Right lobe of liver (tissue), 6 donors: ENCODE measurements at regions not wholly inside any gene's neighbourhood (a gene's known extent, or its start where the extent isn't known, plus 50 kb on each side); places are given as distances from the start of the nearest gene placed in this dataset.

ENCODE experiments used
- ATAC-seq, 4 donors: fragments of 200-7000 bp; cut with Tn5 transposase; one replicate each; pipeline ENCODE4 v1.9.1; 2020; ENCODE audit warnings: mild to moderate bottlenecking in 4 of 4, moderate library complexity in 4 of 4
- DNase-seq, 3 donors: peaks; one replicate each; pipeline ENCODE4 v3.0.0-alpha.2; 2020
- H3K27ac ChIP-seq, 3 donors: fragments of 200-600 bp; one replicate each; pipeline ENCODE4 v1.8.0; 2022
- H3K27me3 ChIP-seq, 2 donors: fragments of 200-600 bp; one replicate each; pipeline ENCODE4 v1.8.0; 2022
- H3K36me3 ChIP-seq, 4 donors: fragments of 200-600 bp; sonication (generic) in 1 of 4; one replicate each; pipeline versions ENCODE4 v1.5.1 to v1.8.0; 2017 to 2022; ENCODE audit warnings: control low read depth in 1 of 4
- H3K4me1 ChIP-seq, 4 donors: fragments of 200-600 bp; sonication (generic) in 1 of 4; one replicate each; pipeline versions ENCODE4 v1.5.1 to v1.8.0; 2017 to 2022; ENCODE audit warnings: control low read depth in 1 of 4
- H3K4me3 ChIP-seq, 3 donors: fragments of 200-600 bp; one replicate each; pipeline ENCODE4 v1.8.0; 2022
- H3K9me3 ChIP-seq, 4 donors: fragments of 200-600 bp; sonication (generic) in 1 of 4; one replicate each; pipeline versions ENCODE4 v1.5.1 to v1.8.0; 2017 to 2022; ENCODE audit warnings: control low read depth in 1 of 4
- POLR2A ChIP-seq: fragments of 450-650 bp; IDR thresholded peaks from one replicate; pipeline ENCODE4 v1.6.1; 2017; ENCODE audit warnings: antibody characterized with exemption, mild to moderate bottlenecking
- WGBS: methylation state at CpG from one replicate; pipeline ENCODE4 v1.1.6; 2018; ENCODE audit warnings: low coverage, low lambda C conversion rate; ENCODE audit not compliant: insufficient coverage; ENCODE audit errors: missing lambda C conversion rate; 5-methylcytosine and 5-hydroxymethylcytosine counted together
- intact Hi-C, 2 donors: fragments of 100-400 bp; cut with DNase I; formaldehyde crosslinking; loops; one replicate each; pipeline versions ENCODE4 v1.11.2 to v1.14.1; 2022
- TF ChIP-seq, protein P1 (sequence below), 4 donors: fragments of 200-600 bp in 3 of 4; fragments of 450-650 bp in 1 of 4; IDR thresholded peaks; one replicate each; pipeline versions ENCODE4 v1.5.1 to v1.8.0; 2016 to 2022; ENCODE audit warnings: antibody characterized with exemption in 4 of 4, mild to moderate bottlenecking in 2 of 4
- donor health status: DM: no; HTN: yes; CAD: no.
- donor health status: DM: no; HTN: no; CAD: no.
- donor health status: DM: no; HTN: no; CAD: no.
- donor health status: DM: no; HTN: yes; CAD: no.
- donor health status: DM: no; HTN: yes; CAD: no.

DNA sequence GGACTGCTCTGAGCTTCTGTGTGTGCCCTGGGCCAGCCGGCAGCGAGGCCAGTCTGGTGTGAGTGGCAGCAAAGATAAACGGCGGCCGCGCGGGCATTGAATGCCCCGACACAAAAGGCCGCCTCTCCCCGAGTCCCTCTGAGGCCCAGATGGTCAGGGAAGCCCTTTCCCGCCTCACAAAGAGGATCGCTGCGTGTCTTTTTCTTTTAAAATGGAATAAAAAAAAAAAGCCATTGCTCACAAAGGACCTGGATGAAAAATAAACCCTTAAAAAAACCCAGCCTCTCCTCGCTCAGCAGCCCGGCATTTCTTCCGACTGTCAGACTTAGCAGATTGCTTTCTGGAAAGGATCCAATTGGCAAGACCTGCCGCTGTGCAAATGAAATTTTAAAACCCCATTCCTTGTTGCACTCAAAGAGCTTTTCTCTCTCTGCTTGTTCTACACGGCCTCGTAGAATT lies 578.7 kb downstream of the BCOR start:
- 30% methylated on average over 17 of the region's 19 CpGs for WGBS
- Histone ChIP-seq H3K4me3 (no peak overlapping the region), H3K27me3 (no peaks in the 10 kb centered on the region), H3K4me1 (no peaks in the 10 kb centered on the region), H3K36me3 (no peaks in the 10 kb centered on the region), H3K27ac (no peak overlapping the region), H3K9me3 (no peaks in the 10 kb centered on the region)
- DNase-seq (no peak), ATAC-seq (peak; percentile 30 to 61 (median 46))
- intact Hi-C loops, result no loop called here
- TF ChIP-seq, protein P1, sequence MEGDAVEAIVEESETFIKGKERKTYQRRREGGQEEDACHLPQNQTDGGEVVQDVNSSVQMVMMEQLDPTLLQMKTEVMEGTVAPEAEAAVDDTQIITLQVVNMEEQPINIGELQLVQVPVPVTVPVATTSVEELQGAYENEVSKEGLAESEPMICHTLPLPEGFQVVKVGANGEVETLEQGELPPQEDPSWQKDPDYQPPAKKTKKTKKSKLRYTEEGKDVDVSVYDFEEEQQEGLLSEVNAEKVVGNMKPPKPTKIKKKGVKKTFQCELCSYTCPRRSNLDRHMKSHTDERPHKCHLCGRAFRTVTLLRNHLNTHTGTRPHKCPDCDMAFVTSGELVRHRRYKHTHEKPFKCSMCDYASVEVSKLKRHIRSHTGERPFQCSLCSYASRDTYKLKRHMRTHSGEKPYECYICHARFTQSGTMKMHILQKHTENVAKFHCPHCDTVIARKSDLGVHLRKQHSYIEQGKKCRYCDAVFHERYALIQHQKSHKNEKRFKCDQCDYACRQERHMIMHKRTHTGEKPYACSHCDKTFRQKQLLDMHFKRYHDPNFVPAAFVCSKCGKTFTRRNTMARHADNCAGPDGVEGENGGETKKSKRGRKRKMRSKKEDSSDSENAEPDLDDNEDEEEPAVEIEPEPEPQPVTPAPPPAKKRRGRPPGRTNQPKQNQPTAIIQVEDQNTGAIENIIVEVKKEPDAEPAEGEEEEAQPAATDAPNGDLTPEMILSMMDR (IDR thresholded peaks at IDR 0.05), result no peak
- TF ChIP-seq POLR2A, result no peak

DNA sequence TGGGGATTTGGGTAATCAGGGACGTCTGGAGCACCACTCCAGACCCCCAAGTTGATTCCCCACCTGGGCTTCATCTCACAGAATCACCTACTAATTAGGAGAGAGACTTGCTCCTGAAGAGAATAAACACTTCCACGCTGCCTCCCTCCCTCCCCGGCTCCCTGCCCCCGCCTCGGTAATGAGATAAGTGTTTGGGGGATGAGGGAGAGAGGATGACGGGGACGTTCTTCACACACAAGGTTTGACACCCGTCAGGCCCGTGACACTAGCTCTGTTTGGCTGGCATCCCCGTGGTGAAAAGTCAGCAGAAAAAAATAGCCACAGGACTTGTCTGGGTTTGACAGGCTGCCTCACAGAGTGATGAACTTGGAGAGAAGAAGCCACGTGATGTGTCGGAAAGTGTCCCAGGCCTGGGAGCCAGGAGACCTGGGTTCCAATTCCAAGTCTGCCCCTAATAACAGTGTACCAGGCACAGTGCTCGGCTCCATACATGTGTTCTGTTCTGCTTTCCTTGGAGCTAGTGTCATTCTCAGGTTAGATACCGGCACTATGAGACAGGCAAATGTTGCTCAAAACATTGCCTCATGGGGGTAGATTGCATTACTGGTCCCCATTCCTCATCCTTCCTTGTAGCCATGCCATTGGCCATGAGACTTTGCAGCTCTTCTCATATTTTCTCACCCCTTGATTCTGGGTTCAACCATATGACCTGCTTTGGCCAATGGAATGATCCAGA lies 578.0 kb downstream of the BCOR start:
- Histone ChIP-seq H3K4me1 (no peaks in the 10 kb centered on the region), H3K4me3 (no peak overlapping the region), H3K27ac (no peak overlapping the region), H3K36me3 (no peaks in the 10 kb centered on the region), H3K9me3 (no peaks in the 10 kb centered on the region), H3K27me3 (no peaks in the 10 kb centered on the region)
- ATAC-seq (no peak), DNase-seq (no peak)
- intact Hi-C loops, result no loop called here
- no peak for TF ChIP-seq POLR2A
- TF ChIP-seq, protein P1 (IDR thresholded peaks at IDR 0.05), result no peak
- WGBS, result 36% methylated on average over 13 of the region's 14 CpGs

DNA sequence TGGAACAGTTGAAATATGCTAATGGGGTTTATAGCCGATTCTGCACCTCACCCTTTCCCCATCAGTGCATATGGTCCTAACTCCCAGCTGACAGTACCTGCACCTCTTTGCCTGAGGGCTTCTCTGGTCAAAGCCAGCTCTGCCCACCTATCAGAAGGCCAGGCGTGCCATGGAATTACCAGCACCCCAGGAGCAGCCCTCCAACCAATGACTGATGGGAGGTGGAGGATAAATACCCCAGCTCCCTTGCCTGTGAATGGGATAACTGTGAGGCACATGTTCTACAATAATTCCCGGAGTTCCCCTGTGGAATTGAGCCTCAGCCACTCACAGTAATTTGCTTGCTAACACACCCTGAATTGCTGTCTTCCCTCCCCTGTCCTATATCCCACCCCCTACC lies 572.0 kb downstream of the BCOR start:
- H3K36me3 ChIP-seq, result no peaks in the 10 kb centered on the region
- TF ChIP-seq, protein P1 (IDR thresholded peaks at IDR 0.05), result no peak
- no peak for TF ChIP-seq POLR2A
- no peak for DNase-seq

DNA sequence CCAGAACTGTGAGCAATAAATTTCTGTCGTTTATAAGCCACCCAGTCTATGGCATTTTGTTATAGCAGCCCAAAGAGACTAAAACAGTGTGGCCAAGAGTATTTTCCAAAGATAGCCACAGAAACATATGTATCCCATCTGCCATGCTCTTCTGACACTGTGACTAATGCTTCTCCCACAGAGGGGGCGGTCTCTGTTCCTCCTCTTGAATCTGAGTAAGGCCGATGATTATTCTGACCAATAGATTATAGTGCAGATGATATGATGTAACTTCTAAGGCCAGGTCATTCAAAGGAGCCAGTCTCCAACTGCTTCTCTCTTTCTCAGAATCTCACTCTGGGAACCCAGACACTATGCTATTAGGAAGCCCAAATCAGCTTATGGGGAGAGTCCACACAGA lies 570.7 kb downstream of the BCOR start:
- H3K9me3 ChIP-seq, result no peaks in the 10 kb centered on the region
- H3K36me3 ChIP-seq, result no peaks in the 10 kb centered on the region
- ATAC-seq (no peak), DNase-seq (no peak)
- TF ChIP-seq POLR2A, result no peak
- TF ChIP-seq, protein P1 (IDR thresholded peaks at IDR 0.05), result no peak
- intact Hi-C loops, result no loop called here
- no peak overlapping the region for H3K4me3 ChIP-seq
- H3K4me1 ChIP-seq, result no peaks in the 10 kb centered on the region
- no peak overlapping the region for H3K27ac ChIP-seq
- no peaks in the 10 kb centered on the region for H3K27me3 ChIP-seq
- 38% methylated on average over 3 of the region's 3 CpGs for WGBS

More for the DNA sequence above, 572.0 kb downstream of the BCOR start:
- intact Hi-C loops, result no loop called here
- Histone ChIP-seq H3K9me3 (no peaks in the 10 kb centered on the region), H3K27me3 (no peaks in the 10 kb centered on the region), H3K4me1 (no peaks in the 10 kb centered on the region), H3K27ac (no peak overlapping the region), H3K4me3 (no peak overlapping the region)
- no peak for ATAC-seq
- 75% methylated on average over 3 of the region's 3 CpGs for WGBS
